H1 (cell line): ENCODE measurements at regions not wholly inside any gene's neighbourhood (a gene's known extent, or its start where the extent isn't known, plus 50 kb on each side); places are given as distances from the start of the nearest gene placed in this dataset.

Experiments
- CTCF ChIA-PET: fragments of 300-600 bp; sonication (Branson Sonifier 250); formaldehyde crosslinking; loops from one replicate; lab custom pipeline; 2021; ENCODE audit not compliant: partially characterized antibody; lab: Charles Lee
- POLR2A ChIA-PET: fragments of 300-600 bp; sonication (Branson Sonifier 250); formaldehyde crosslinking; loops from one replicate; lab custom pipeline; 2021; ENCODE audit warnings: inconsistent platforms; ENCODE audit not compliant: partially characterized antibody; lab: Charles Lee
- DNase-seq, 2 experiments: peaks; one replicate each; pipeline versions ENCODE4 v3.0.0 to v3.0.0-alpha.2; 2010 to 2022; ENCODE audit warnings: low spot score in 2 of 2, low read depth in 1 of 2, mixed read lengths in 1 of 2
- FAIRE-seq: peaks from 2 replicates; lab custom pipeline; 2011; peaks lifted over from hg19 to GRCh38; lab: Jason Lieb, UNC
- H2AFZ ChIP-seq: 2 replicates; pipeline ENCODE4 v1.8.1; 2012; ENCODE audit warnings: low read length, inconsistent platforms
- H2AK5ac ChIP-seq: 2 replicates; pipeline ENCODE4 v1.6.1; 2013; ENCODE audit warnings: low read depth, low read length
- H2BK120ac ChIP-seq: replicated peaks from 2 replicates; pipeline ENCODE3; 2013; ENCODE audit warnings: low read depth, low read length, inconsistent platforms
- H2BK12ac ChIP-seq: 2 replicates; pipeline ENCODE4 v1.6.1; 2013; ENCODE audit warnings: low read depth, low read length
- H2BK15ac ChIP-seq: 2 replicates; pipeline ENCODE4 v1.6.1; 2013; ENCODE audit warnings: low read length
- H2BK20ac ChIP-seq: 2 replicates; pipeline ENCODE4 v1.6.1; 2013; ENCODE audit warnings: low read length
- H2BK5ac ChIP-seq: 2 replicates; pipeline ENCODE4 v1.6.1; 2013; ENCODE audit warnings: low read depth, low read length
- H3K14ac ChIP-seq: 2 replicates; pipeline ENCODE4 v1.6.1; 2013; ENCODE audit warnings: inconsistent platforms; ENCODE audit not compliant: insufficient read length
- H3K18ac ChIP-seq: 2 replicates; pipeline ENCODE4 v1.6.1; 2013; ENCODE audit warnings: low read length; ENCODE audit errors: extremely low read depth
- H3K23ac ChIP-seq: 2 replicates; pipeline ENCODE4 v1.6.1; 2013; ENCODE audit warnings: inconsistent platforms; ENCODE audit not compliant: insufficient read length
- H3K23me2 ChIP-seq: 2 replicates; pipeline ENCODE4 v1.6.1; 2013; ENCODE audit warnings: low read depth, low read length
- H3K27ac ChIP-seq: 2 replicates; pipeline ENCODE4 v1.6.1; 2011; ENCODE audit warnings: low read depth, low read length, inconsistent platforms
- H3K27me3 ChIP-seq, 4 experiments: replicated peaks in 1 of 4; 1 replicate in 1 of 4; 2 replicates in 3 of 4; pipeline versions ENCODE4 v1.6.1 to v1.8.1; 2011 to 2013; ENCODE audit warnings: low read length in 3 of 4, mild to moderate bottlenecking in 3 of 4, inconsistent platforms in 2 of 4, mixed read lengths in 2 of 4, moderate library complexity in 1 of 4; ENCODE audit not compliant: control insufficient read depth in 3 of 4, insufficient read depth in 3 of 4; ENCODE audit errors: extremely low read depth in 1 of 4
- H3K36me3 ChIP-seq, 4 experiments: 2 replicates each; pipeline versions ENCODE4 v1.6.1 to v1.8.1; 2011 to 2013; ENCODE audit warnings: mild to moderate bottlenecking in 4 of 4, low read length in 3 of 4, moderate library complexity in 2 of 4, control low read depth in 1 of 4, inconsistent platforms in 1 of 4; ENCODE audit not compliant: insufficient read depth in 4 of 4, control insufficient read depth in 2 of 4
- H3K4ac ChIP-seq: replicated peaks from 2 replicates; pipeline ENCODE3; 2013; ENCODE audit warnings: low read length, low read depth, mixed read lengths, inconsistent platforms; ENCODE audit not compliant: insufficient read length
- H3K4me1 ChIP-seq, 4 experiments: replicated peaks in 1 of 4; 1 replicate in 1 of 4; 2 replicates in 3 of 4; pipeline versions ENCODE4 v1.6.1 to v1.8.1; 2011 to 2013; ENCODE audit warnings: low read length in 3 of 4, inconsistent platforms in 2 of 4, mixed read lengths in 1 of 4; ENCODE audit not compliant: insufficient read depth in 4 of 4, control insufficient read depth in 3 of 4
- H3K4me2 ChIP-seq, 2 experiments: 2 replicates each; pipeline versions ENCODE4 v1.6.1 to v1.8.1; 2011 to 2013; ENCODE audit warnings: low read depth in 2 of 2, low read length in 2 of 2, control low read depth in 1 of 2, inconsistent platforms in 1 of 2, mild to moderate bottlenecking in 1 of 2; ENCODE audit not compliant: insufficient read depth in 1 of 2
- H3K4me3 ChIP-seq, 4 experiments: fragments of 200-600, 300-600 bp in 1 of 4; sonication (generic), shearing (Covaris generic), sonication (Bioruptor Twin) in 1 of 4; 2 replicates each; pipeline versions ENCODE4 v1.5.1 to v1.8.1; 2011 to 2016; ENCODE audit warnings: low read length in 4 of 4, low read depth in 3 of 4, control low read depth in 2 of 4, inconsistent platforms in 2 of 4, mild to moderate bottlenecking in 2 of 4, mixed read lengths in 1 of 4, moderate library complexity in 1 of 4; ENCODE audit not compliant: insufficient read depth in 2 of 4; ENCODE audit errors: extremely low read depth in 1 of 4
- H3K56ac ChIP-seq: replicated peaks from 2 replicates; pipeline ENCODE3; 2013; ENCODE audit warnings: low read depth, mild to moderate bottlenecking, mixed read lengths, low read length, inconsistent platforms; ENCODE audit not compliant: insufficient read length
- H3K79me1 ChIP-seq: 2 replicates; pipeline ENCODE4 v1.6.1; 2013; ENCODE audit warnings: low read depth, low read length, control low read depth
- H3K79me2 ChIP-seq, 2 experiments: 2 replicates each; pipeline versions ENCODE4 v1.6.1 to v1.8.1; 2012 to 2013; ENCODE audit warnings: low read length in 2 of 2, mild to moderate bottlenecking in 2 of 2, inconsistent platforms in 1 of 2; ENCODE audit not compliant: insufficient read depth in 2 of 2, control insufficient read depth in 1 of 2
- H3K9ac ChIP-seq, 4 experiments: replicated peaks in 1 of 4; 1 replicate in 1 of 4; 2 replicates in 3 of 4; pipeline versions ENCODE4 v1.6.1 to v1.8.1; 2011 to 2013; ENCODE audit warnings: low read depth in 3 of 4, low read length in 3 of 4, control low read depth in 2 of 4, mild to moderate bottlenecking in 2 of 4, moderate library complexity in 2 of 4, inconsistent platforms in 1 of 4; ENCODE audit errors: extremely low read depth in 1 of 4
- H3K9me3 ChIP-seq, 2 experiments: 2 replicates each; pipeline versions ENCODE4 v1.6.1 to v1.8.1; 2012 to 2013; ENCODE audit warnings: mild to moderate bottlenecking in 2 of 2, moderate library complexity in 2 of 2, control low read depth in 1 of 2, inconsistent platforms in 1 of 2, low read depth in 1 of 2, low read length in 1 of 2, mixed read lengths in 1 of 2; ENCODE audit not compliant: insufficient read depth in 2 of 2
- H4K20me1 ChIP-seq, 2 experiments: replicated peaks in 1 of 2; 2 replicates each; pipeline versions ENCODE3 to v1.8.1; 2011 to 2013; ENCODE audit warnings: inconsistent platforms in 2 of 2, low read length in 2 of 2, mild to moderate bottlenecking in 1 of 2; ENCODE audit not compliant: insufficient read depth in 2 of 2, control insufficient read depth in 1 of 2
- H4K5ac ChIP-seq: 2 replicates; pipeline ENCODE4 v1.6.1; 2013; ENCODE audit warnings: low read length, low read depth, mixed read lengths, inconsistent platforms; ENCODE audit not compliant: insufficient read length
- H4K8ac ChIP-seq: 2 replicates; pipeline ENCODE4 v1.8.0; 2013; ENCODE audit warnings: mild to moderate bottlenecking, moderate library complexity, low read length, inconsistent platforms; ENCODE audit not compliant: insufficient read depth; ENCODE audit errors: extremely low read depth
- H4K91ac ChIP-seq: replicated peaks from 2 replicates; pipeline ENCODE3; 2013; ENCODE audit warnings: low read length, mixed read lengths, inconsistent platforms; ENCODE audit not compliant: insufficient read length
- CHD2 ChIP-seq: IDR thresholded peaks from 2 replicates; pipeline ENCODE4 v1.6.1; 2012; ENCODE audit warnings: low read length, improper control_type of control experiment
- GABPA ChIP-seq: IDR thresholded peaks from 2 replicates; pipeline ENCODE4 v1.6.1; 2011; ENCODE audit warnings: mild to moderate bottlenecking, low read length, moderate library complexity, borderline replicate concordance; ENCODE audit not compliant: insufficient read depth
- TBP ChIP-seq: IDR thresholded peaks from 2 replicates; pipeline ENCODE4 v1.6.1; 2011; ENCODE audit warnings: low read depth, low read length, improper control_type of control experiment
- WGBS, 2 experiments: shearing (Covaris generic) in 1 of 2; methylation state at CpG; one replicate each; pipeline versions ENCODE4 v1.1.6 to v1.1.7; 2013 to 2015; ENCODE audit warnings: low lambda C conversion rate in 2 of 2, mixed read lengths in 2 of 2, inconsistent platforms in 1 of 2, low coverage in 1 of 2, missing lambda C conversion rate in 1 of 2; ENCODE audit not compliant: insufficient replicate concordance in 2 of 2, insufficient coverage in 1 of 2, insufficient read length in 1 of 2; ENCODE audit errors: extremely low coverage in 1 of 2, missing lambda C conversion rate in 1 of 2; 5-methylcytosine and 5-hydroxymethylcytosine counted together

GRCh38 chr3:64871834-64872249 is 184.0 kb upstream of the ADAMTS9 start:
- no peak overlapping the region for H2BK5ac ChIP-seq
- no peaks in the 10 kb centered on the region for H3K79me2 ChIP-seq
- H3K4me1 ChIP-seq, result no peaks in the 10 kb centered on the region
- H2BK15ac ChIP-seq, result no peak overlapping the region
- H3K79me1 ChIP-seq, result no peaks in the 10 kb centered on the region
- POLR2A ChIA-PET, result no interaction called here
- no peak overlapping the region for H3K9ac ChIP-seq
- H4K91ac ChIP-seq, result no peak overlapping the region
- no peak overlapping the region for H4K5ac ChIP-seq
- 85% methylated on average over 2 of the region's 2 CpGs; no CpG with 5 or more reads in 1 of the 2 experiments for WGBS, 2 experiments
- FAIRE-seq (no peak), DNase-seq (no peak)
- H2AK5ac ChIP-seq, result no peak overlapping the region
- H4K8ac ChIP-seq, result no peak overlapping the region
- H3K4me2 ChIP-seq, result no peak overlapping the region
- no peak overlapping the region for H3K27ac ChIP-seq
- no peaks in the 10 kb centered on the region for H4K20me1 ChIP-seq
- no peak overlapping the region for H2BK20ac ChIP-seq
- no peak overlapping the region for H3K18ac ChIP-seq
- no peaks in the 10 kb centered on the region for H3K9me3 ChIP-seq
- no peaks in the 10 kb centered on the region for H3K36me3 ChIP-seq
- H3K27me3 ChIP-seq, result no peaks in the 10 kb centered on the region
- no peak overlapping the region for H3K56ac ChIP-seq
- no peak overlapping the region for H3K23ac ChIP-seq
- no peak overlapping the region for H3K4me3 ChIP-seq
- no peak overlapping the region for H3K14ac ChIP-seq
- no peak overlapping the region for H2BK12ac ChIP-seq
- H2AFZ ChIP-seq, result no peak overlapping the region
- no peak overlapping the region for H2BK120ac ChIP-seq
- CTCF ChIA-PET, result interaction anchor here (0.6 to 1.8 kb wide), 6 partner anchors 9 to 351 kb away, joined by 3 to 7 read pairs (median 4); no protein-coding TSS in a partner anchor
- no peaks in the 10 kb centered on the region for H3K23me2 ChIP-seq
- no peak overlapping the region for H3K4ac ChIP-seq
- TF ChIP-seq CHD2 (no peak), GABPA (no peak), TBP (no peak)
